ENCODE measurements at regions not wholly inside any gene's neighbourhood (a gene's known extent, or its start where the extent isn't known, plus 50 kb on each side); places are given as distances from the start of the nearest gene placed in this dataset.
"Not testable (repeated sequence)": the region's sequence is repeated elsewhere in the genome, so short reads cannot be mapped to it uniquely, and the experiment has no call there.

- no peak for DNase-seq (ENCODE audit: low spot score)
Measured at GRCh38 chr6:14290772-14291330, 173.3 kb downstream of the CD83 start.

GRCh38 chr6:14291331-14291730 is 173.8 kb downstream of the CD83 start:
- DNase-seq (ENCODE audit: low spot score), result no peak

GRCh38 chr6:14292119-14292518 is 174.5 kb downstream of the CD83 start:
- DNase-seq (ENCODE audit: low spot score), result no peak

- DNase-seq (ENCODE audit: low spot score), result no peak
Measured at GRCh38 chr6:14294270-14294951, 176.8 kb downstream of the CD83 start.

GRCh38 chr6:14296698-14297097 is 179.1 kb downstream of the CD83 start:
- DNase-seq (ENCODE audit: low spot score), result not testable (repeated sequence)

GRCh38 chr6:14297118-14297517 is 179.5 kb downstream of the CD83 start:
- not testable (repeated sequence) for DNase-seq (ENCODE audit: low spot score)

GRCh38 chr6:14300189-14300588 is 182.6 kb downstream of the CD83 start:
- DNase-seq (ENCODE audit: low spot score), result not testable (repeated sequence)

- DNase-seq (ENCODE audit: low spot score), result not testable (repeated sequence)
Measured at GRCh38 chr6:14300721-14301120, 183.1 kb downstream of the CD83 start.

GRCh38 chr6:14301477-14301876 is 183.9 kb downstream of the CD83 start:
- DNase-seq (ENCODE audit: low spot score), result not testable (repeated sequence)

- no peak for DNase-seq (ENCODE audit: low spot score)
Measured at GRCh38 chr6:14305131-14305530, 187.6 kb downstream of the CD83 start.

- DNase-seq (ENCODE audit: low spot score), result no peak
Measured at GRCh38 chr6:14305624-14306023, 188.1 kb downstream of the CD83 start.

- DNase-seq (ENCODE audit: low spot score), result no peak
Measured at GRCh38 chr6:14306151-14306906, 188.8 kb downstream of the CD83 start.

GRCh38 chr6:14309516-14309915 is 191.9 kb downstream of the CD83 start:
- no peak for DNase-seq (ENCODE audit: low spot score)

GRCh38 chr6:14309951-14310445 is 192.4 kb downstream of the CD83 start:
- no peak for DNase-seq (ENCODE audit: low spot score)

- no peak for DNase-seq (ENCODE audit: low spot score)
Measured at GRCh38 chr6:14310960-14311359, 193.4 kb downstream of the CD83 start.

- DNase-seq (ENCODE audit: low spot score), result no peak
Measured at GRCh38 chr6:14312587-14312986, 195.0 kb downstream of the CD83 start.

GRCh38 chr6:14313248-14313647 is 195.7 kb downstream of the CD83 start:
- DNase-seq (ENCODE audit: low spot score), result no peak

- no peak for DNase-seq (ENCODE audit: low spot score)
Measured at GRCh38 chr6:14315353-14315752, 197.8 kb downstream of the CD83 start.

GRCh38 chr6:14316651-14317386 is 199.2 kb downstream of the CD83 start:
- DNase-seq (ENCODE audit: low spot score), result no peak

- no peak for DNase-seq (ENCODE audit: low spot score)
Measured at GRCh38 chr6:14317387-14317970, 199.9 kb downstream of the CD83 start.

- DNase-seq (ENCODE audit: low spot score), result no peak
Measured at GRCh38 chr6:14320332-14320731, 202.8 kb downstream of the CD83 start.
